Femur (tissue), 1 donor: ENCODE measurements at regions not wholly inside any gene's neighbourhood (a gene's known extent, or its start where the extent isn't known, plus 50 kb on each side); places are given as distances from the start of the nearest gene placed in this dataset.

Experiments used
- DNase-seq: peaks from one replicate; pipeline ENCODE4 v3.0.0-alpha.2; 2017

DNA sequence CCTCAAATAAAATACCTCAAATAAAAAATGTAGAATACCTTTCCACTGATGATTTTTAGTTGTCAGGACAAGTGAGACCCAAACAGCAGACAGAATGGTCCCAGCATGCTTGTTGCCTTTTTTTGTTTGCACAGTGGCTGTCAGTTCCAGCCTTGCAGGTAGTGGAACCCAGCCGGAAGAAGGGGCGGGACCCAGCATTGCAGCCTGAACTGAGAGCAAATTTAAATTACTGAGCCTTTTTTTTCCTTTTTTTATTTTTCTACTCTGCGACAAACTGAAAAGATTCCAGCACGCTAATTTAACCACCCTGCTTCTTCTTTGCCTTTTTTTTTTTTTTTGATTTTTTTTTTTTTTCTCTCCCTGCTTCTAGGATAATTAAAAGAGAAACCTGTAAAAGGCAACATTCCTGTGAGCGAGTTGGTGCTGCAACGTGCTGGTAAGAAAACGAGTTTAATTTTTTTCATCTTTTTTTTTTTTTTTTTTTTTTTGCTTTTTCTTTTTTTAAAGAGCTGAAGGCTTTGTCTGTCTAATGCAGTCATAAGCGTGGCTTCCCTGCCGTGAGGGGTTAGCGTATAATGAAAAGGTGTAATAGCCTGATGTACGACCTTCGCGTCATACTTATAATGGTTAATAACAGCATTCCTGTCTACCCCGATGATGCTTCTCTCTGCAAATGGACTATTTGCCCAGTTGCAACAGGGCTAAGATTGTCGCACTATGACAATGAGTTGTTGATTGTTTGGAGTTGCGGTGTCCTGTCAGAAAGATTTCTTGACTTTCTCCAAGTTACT lies 555.3 kb upstream of the CELF2 start:
- no peak for DNase-seq

- no peak for DNase-seq
Measured at GRCh38 chr10:10471758-10472157, 545.9 kb upstream of the CELF2 start.

- DNase-seq, result no peak
Measured at GRCh38 chr10:10475812-10476211, 541.9 kb upstream of the CELF2 start.

- DNase-seq, result no peak
Measured at GRCh38 chr10:10477844-10478243, 539.8 kb upstream of the CELF2 start.

GRCh38 chr10:10479465-10479864 lies 538.2 kb upstream of the CELF2 start:
- DNase-seq, result no peak

DNA sequence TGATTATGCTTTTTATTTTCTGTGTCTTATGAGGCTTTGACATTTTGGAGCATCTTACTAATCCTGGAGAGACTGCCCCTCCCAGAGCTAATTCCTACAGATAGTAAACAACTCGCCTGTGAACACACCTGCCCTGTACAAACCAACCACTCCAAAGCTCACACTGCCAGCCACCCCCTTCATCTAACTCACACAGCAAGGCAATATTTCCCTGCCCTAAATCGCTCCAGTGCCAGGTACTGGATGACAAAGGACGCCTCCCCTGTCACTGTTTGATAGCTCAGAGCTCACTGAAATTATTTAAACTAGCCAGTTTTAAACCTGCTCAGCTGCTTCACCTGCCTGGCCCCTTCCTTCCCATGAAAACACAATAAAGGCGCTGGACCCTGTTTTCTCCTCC lies 535.1 kb upstream of the CELF2 start:
- DNase-seq, result no peak

DNA sequence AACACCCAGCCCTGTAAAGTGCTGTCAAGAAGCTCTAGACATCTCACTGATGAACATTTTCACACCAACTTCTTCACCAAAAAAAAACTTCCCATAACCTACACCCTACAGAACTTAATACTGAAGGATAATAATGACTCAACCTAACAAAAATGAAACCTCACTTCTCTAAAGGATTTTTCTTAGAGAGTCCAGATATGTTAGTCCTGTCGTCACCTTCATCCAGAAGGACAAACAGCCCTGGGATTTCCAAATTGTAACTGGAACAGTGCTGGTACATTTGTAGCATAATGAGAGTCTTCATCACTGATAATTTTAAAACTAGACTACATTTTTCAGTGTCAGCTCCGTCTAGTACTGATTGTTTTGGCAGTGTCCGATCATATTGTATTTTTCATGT lies 528.6 kb upstream of the CELF2 start:
- DNase-seq, result no peak

DNA sequence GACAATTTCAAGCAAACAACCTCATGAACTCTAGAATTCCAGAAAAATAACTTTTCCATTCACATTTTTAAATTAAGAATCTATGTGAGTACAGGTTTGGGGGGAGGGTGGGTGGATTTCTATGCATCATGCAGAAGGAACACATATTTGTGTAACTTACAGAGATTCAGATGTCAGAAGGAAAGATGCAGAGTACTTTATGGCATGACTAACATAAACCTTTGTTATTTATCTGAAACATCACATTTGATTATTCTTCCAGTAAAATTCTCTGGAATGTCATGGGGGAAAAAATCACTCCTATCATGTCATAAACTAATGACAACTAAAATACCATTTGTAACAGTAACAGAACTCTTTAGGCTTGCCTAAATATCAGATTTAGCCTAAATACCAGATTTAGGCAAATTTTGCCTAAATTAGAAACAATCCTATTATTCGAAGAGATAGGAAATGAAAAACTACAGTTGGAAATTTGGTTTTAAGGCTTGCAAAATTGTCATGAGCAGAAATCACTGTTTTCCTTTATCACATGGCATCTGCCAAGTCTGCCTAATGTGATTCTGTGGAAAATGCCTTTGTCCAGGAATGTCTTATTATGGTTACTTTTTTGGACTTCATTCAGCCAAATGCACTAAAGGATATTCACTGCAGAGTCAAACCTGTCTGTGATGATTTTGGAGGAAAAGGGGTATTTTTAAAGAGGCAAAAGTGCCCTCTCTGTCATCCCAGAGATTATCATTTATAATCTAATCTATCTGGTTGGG lies 527.7 kb upstream of the CELF2 start:
- no peak for DNase-seq

- no peak for DNase-seq
Measured at GRCh38 chr10:10490581-10490980, 527.1 kb upstream of the CELF2 start.

GRCh38 chr10:10492420-10492819 lies 525.3 kb upstream of the CELF2 start:
- no peak for DNase-seq

- DNase-seq, result no peak
Measured at GRCh38 chr10:10493833-10494232, 523.8 kb upstream of the CELF2 start.

DNA sequence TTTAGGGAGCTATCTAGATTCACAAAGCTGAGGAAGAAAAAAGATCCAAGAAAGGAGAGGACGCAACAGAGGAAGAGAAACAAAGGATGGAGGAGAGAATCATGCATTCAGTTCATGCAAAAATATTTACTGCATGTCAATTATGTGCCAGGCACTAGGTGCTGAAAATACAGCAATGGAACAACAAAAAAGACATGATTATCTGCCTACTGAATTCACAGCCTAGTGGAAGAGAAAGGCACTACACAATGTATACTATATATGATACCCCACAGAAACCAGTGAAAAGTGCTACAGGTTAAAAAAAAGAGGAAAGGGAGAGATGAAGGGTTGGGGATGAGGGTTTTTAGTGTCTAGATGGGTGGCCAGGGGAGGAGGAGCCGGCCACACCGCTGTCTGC lies 520.4 kb upstream of the CELF2 start:
- DNase-seq, result no peak

- no peak for DNase-seq
Measured at GRCh38 chr10:10498781-10499180, 518.9 kb upstream of the CELF2 start.

DNA sequence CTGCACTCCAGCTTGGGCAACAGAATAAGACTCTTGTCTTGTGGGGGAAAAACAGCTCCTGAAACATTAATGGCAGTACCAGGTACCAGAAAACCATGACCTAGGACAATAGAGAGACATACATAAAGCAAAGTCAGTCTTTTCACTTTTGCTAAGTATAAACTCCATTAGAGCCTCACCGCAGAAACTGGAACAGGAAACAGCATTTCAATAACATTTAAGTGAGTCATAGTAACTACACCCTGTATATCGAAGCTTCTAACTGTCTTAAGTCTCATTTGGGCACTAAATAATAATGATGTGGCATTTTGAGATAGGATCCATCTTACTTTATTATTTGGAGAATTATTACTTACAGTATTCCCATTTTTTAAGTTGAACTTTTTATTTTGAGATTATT lies 517.8 kb upstream of the CELF2 start:
- no peak for DNase-seq

GRCh38 chr10:10500937-10501336 lies 516.7 kb upstream of the CELF2 start:
- DNase-seq, result no peak

- DNase-seq, result no peak
Measured at GRCh38 chr10:10503772-10504171, 513.9 kb upstream of the CELF2 start.

DNA sequence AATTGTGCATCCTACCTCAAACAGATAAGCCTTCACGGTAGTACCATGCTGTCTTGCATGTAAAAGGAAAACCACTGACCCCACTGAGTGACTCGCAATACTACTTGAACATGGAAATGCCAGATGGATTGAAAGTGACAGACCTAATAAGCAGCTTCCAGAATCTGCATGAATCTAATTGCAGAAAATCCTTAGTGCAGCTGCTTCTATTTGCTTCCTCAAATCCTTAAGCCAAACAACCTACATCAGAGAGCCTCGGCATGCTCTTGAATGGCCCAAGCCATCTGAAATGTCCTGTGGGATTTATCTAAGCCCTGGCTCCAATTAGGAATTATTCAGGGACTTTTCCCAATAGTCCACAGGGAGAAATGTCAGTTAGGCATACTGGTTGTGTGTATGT lies 509.5 kb upstream of the CELF2 start:
- DNase-seq, result no peak

GRCh38 chr10:10510179-10510578 lies 507.5 kb upstream of the CELF2 start:
- no peak for DNase-seq

- no peak for DNase-seq
Measured at GRCh38 chr10:10513067-10513466, 504.6 kb upstream of the CELF2 start.

DNA sequence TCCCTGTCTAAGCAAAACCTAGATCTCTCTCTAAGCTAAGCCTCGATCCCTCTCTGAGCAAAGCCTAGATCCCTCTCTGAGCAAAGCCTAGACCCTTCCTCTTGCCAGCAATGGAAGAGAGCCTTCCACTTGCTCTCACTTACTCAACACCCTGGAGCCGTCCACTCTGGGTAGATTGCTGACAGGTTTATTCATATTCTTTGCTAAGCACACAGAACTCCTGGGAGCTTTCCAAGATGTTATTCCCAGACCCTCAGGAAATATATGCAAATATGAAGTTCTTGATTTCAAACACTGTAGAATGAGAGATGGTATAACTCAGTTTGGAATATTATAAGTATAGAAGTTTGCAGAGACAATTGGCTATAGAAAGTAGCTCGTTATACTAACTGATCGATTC lies 503.8 kb upstream of the CELF2 start:
- DNase-seq, result no peak

GRCh38 chr10:10514797-10515196 lies 502.9 kb upstream of the CELF2 start:
- DNase-seq, result no peak

DNA sequence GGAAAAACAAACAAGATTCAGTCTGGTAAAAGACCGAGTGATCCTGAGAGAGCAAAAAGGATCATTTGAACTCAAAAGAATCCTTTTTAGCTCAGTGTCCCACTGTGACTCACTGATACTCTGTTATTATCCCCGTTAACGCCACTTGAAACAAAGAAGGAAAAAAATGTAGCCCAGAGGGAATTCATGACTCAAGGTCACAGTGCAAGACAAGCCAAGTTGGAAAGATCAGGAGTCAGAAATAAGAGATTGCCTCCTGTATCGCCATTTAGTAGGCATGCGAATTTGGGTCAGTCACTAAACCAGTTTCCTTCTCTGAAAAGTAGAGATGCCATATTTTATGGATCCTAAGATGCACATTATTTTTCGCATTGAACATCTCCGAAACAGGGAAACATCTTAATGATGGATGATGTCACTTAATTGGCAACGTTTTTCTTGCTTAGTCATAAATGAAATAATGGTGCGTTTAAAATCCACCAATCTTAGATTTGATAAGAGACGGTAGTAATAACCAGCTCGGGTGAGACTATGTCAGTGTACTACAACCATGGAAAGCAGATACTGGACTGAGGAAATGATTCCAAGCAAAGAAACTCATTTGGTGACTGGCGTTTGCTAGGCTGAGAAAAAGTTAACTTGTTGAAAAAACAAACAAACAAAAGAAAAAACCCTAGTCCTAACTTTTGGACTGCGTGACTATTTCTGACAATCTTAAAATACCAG lies 502.0 kb upstream of the CELF2 start:
- DNase-seq, result no peak

GRCh38 chr10:10516346-10517130 lies 501.1 kb upstream of the CELF2 start:
- no peak for DNase-seq
